Heart left ventricle (tissue), 13 donors: ENCODE measurements at regions not wholly inside any gene's neighbourhood (a gene's known extent, or its start where the extent isn't known, plus 50 kb on each side); places are given as distances from the start of the nearest gene placed in this dataset.

Experiments used
- POLR2A ChIP-seq, 2 donors: fragments of 450-650 bp; IDR thresholded peaks; one replicate each; pipeline ENCODE4 v1.6.1; 2017; ENCODE audit warnings: antibody characterized with exemption in 2 of 2, mild to moderate bottlenecking in 2 of 2, moderate library complexity in 2 of 2
- TF ChIP-seq, protein P1 (sequence below), 12 donors: fragments of 200-600 bp; sonication (generic) in 4 of 12; IDR thresholded peaks; one replicate each; pipeline versions ENCODE4 v1.5.0 to v1.8.0; 2018 to 2022; ENCODE audit warnings: antibody characterized with exemption in 12 of 12, mild to moderate bottlenecking in 5 of 12
- donor health status: ischemic (EF 13 %, LVEDD 7.1; RV severe dilation, severe dysfunction).
- donor health status: DM: no; HTN: yes; CAD: no.
- donor health status: DM: no; HTN: no; CAD: no.
- donor health status: ischemic (EF 25% LVEDD 6.9; RV normal size, moderate dysfunction).
- donor health status: ischemic (EF 25% LVEDD 5.7; RV mildly dilated, moderate dysfunction).
- donor health status: ischemic (EF 35%, LVEDD 5.7; RV mildly dilated, moderate dysfunction).
- donor health status: nonischemic (EF 11% LVEDD 7.7; RV severe dilation, severe dysfunction).
- donor health status: DM: yes; HTN: yes; CAD: no.
- donor health status: PGD.
- donor health status: ischemic (EF 29% LVEDD 5.4; RV normal size, mild dysfunction).
- donor health status: nonischemic (EF 23%, LVEDD 6.1; RV moderate dilation, normal function).

DNA sequence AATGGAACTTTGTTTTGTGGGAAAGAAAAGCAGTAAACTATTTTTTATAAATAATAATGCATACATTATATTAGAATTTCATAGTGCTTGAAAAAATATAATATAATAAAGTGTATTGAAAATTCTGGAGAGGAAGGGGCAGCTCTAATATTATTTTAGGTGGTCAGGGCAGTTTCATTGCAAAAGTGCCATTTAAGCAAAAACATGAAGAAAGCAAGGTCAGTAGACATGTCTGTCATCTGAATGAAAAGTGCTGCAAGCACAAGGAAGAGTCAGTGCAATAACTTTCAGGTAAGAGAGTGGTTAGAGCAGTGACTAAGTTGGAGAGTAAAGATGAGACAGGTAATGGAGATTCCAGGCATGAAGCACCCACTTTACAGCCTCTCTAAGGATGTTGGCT, 435.6 kb upstream of the REG3G start:
- TF ChIP-seq, protein P1, sequence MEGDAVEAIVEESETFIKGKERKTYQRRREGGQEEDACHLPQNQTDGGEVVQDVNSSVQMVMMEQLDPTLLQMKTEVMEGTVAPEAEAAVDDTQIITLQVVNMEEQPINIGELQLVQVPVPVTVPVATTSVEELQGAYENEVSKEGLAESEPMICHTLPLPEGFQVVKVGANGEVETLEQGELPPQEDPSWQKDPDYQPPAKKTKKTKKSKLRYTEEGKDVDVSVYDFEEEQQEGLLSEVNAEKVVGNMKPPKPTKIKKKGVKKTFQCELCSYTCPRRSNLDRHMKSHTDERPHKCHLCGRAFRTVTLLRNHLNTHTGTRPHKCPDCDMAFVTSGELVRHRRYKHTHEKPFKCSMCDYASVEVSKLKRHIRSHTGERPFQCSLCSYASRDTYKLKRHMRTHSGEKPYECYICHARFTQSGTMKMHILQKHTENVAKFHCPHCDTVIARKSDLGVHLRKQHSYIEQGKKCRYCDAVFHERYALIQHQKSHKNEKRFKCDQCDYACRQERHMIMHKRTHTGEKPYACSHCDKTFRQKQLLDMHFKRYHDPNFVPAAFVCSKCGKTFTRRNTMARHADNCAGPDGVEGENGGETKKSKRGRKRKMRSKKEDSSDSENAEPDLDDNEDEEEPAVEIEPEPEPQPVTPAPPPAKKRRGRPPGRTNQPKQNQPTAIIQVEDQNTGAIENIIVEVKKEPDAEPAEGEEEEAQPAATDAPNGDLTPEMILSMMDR (IDR thresholded peaks at IDR 0.05), result no peak
- TF ChIP-seq POLR2A (IDR thresholded peaks at IDR 0.05), result no peak
